A673 (cell line): ENCODE measurements at regions not wholly inside any gene's neighbourhood (a gene's known extent, or its start where the extent isn't known, plus 50 kb on each side); places are given as distances from the start of the nearest gene placed in this dataset.

ENCODE experiments used
- BruUV-seq: library from RNA; stranded (reverse); fragments of 400-500 nt; replicated peaks from 2 replicates; lab custom pipeline; 2021; lab: Mats Ljungman, UMichigan
- CTCF ChIA-PET: fragments of 300-600 bp; sonication (Branson Sonifier 250); formaldehyde crosslinking; loops from one replicate; lab custom pipeline; 2022; ENCODE audit warnings: antibody characterized with exemption; lab: Charles Lee
- POLR2A ChIA-PET: fragments of 300-600 bp; sonication (Branson Sonifier 250); formaldehyde crosslinking; loops from one replicate; lab custom pipeline; 2022; ENCODE audit warnings: antibody characterized with exemption; ENCODE audit not compliant: low non-redundant PET; lab: Charles Lee
- DNase-seq: peaks from one replicate; pipeline ENCODE4 v3.0.0-alpha.2; 2015; ENCODE audit warnings: low spot score
- H3K27ac ChIP-seq: fragments of 200-600 bp; sonication (generic); 2 replicates; pipeline ENCODE4 v1.5.1; 2016; ENCODE audit warnings: mixed run types, low read depth, mild to moderate bottlenecking, mixed read lengths, antibody characterized with exemption, low read length; ENCODE audit not compliant: poor library complexity, severe bottlenecking
- H3K27me3 ChIP-seq: fragments of 200-600 bp; sonication (generic); replicated peaks from 2 replicates; pipeline ENCODE4 v1.6.1; 2017; ENCODE audit warnings: mixed run types, low read depth, mild to moderate bottlenecking, mixed read lengths, antibody characterized with exemption, low read length; ENCODE audit not compliant: insufficient read depth, poor library complexity
- H3K36me3 ChIP-seq: fragments of 200-600 bp; sonication (generic); 2 replicates; pipeline ENCODE4 v1.6.1; 2016; ENCODE audit warnings: mixed run types, mild to moderate bottlenecking, mixed read lengths, antibody characterized with exemption, low read length; ENCODE audit not compliant: insufficient read depth, poor library complexity, severe bottlenecking
- H3K4me1 ChIP-seq: fragments of 200-600 bp; sonication (generic); 2 replicates; pipeline ENCODE4 v1.6.1; 2017; ENCODE audit warnings: mixed run types, mild to moderate bottlenecking, mixed read lengths, antibody characterized with exemption, low read length; ENCODE audit not compliant: insufficient read depth, poor library complexity, severe bottlenecking
- H3K4me3 ChIP-seq: fragments of 200-600 bp; sonication (generic); 2 replicates; pipeline ENCODE4 v1.5.1; 2016; ENCODE audit warnings: low read depth, mixed run types, mild to moderate bottlenecking, mixed read lengths, low read length; ENCODE audit not compliant: poor library complexity, severe bottlenecking
- H3K9me3 ChIP-seq: fragments of 200-600 bp; sonication (generic); 2 replicates; pipeline ENCODE4 v1.6.1; 2016; ENCODE audit warnings: mixed run types, low read depth, mild to moderate bottlenecking, mixed read lengths, antibody characterized with exemption, low read length; ENCODE audit not compliant: poor library complexity, severe bottlenecking
- EZH2 ChIP-seq: fragments of 200-600 bp; sonication (generic); IDR thresholded peaks from 2 replicates; pipeline ENCODE4 v1.6.1; 2017; ENCODE audit warnings: borderline replicate concordance, low read depth, mild to moderate bottlenecking, mixed read lengths, antibody characterized with exemption, low read length; ENCODE audit not compliant: poor library complexity, severe bottlenecking
- intact Hi-C: fragments of 100-400 bp; cut with micrococcal nuclease; formaldehyde crosslinking; loops from one replicate; pipeline ENCODE4 v1.10.0; 2022; ENCODE audit not compliant: unreplicated experiment
- TF ChIP-seq, protein P1 (sequence below): fragments of 300-800, 200-600 bp; sonication (generic); conservative IDR thresholded peaks from 2 replicates; pipeline ENCODE4 v1.5.1; 2017; ENCODE audit warnings: low read depth, mild to moderate bottlenecking, antibody characterized with exemption, low read length, moderate library complexity, mixed read lengths

DNA sequence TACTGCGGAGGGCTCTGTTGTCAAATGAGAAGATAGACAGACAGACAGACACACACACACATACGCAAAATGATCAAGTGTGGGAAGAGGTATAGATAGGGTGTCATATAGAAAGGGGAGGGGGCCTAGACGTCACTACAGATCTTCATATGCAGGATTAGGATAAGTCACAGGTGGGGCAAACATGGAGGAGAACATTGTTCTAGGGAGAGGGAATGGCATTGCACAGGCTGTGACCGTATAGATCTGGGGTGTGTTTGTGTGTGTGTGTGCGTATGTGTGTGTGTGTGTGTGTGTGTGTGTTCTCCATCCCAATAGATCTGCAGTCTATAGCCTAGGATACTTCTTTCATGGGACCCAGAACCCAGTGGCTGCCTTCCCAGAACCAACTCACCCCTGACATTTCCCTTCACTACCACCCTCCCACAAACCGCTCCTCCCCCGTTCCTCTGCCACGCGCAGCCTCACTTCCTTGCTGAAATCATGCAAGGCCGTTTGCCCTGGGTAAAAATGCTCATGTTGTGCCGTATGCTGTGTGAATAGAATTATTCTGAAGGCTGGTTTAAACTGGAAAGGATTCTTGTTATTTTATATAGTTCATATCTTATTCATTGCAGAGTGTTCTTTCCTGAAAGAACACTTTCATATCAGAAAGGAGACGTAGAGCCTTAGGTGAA is 50.5 kb upstream of the CCL1 start:
- Histone ChIP-seq H3K27ac (no peak overlapping the region), H3K36me3 (no peaks in the 10 kb centered on the region), H3K4me1 (no peaks in the 10 kb centered on the region), H3K27me3 (peaks cover 6% of the 10 kb centered on the region), H3K4me3 (no peak overlapping the region), H3K9me3 (no peaks in the 10 kb centered on the region)
- DNase-seq, result no peak
- TF ChIP-seq EZH2, result no peak
- TF ChIP-seq, protein P1, sequence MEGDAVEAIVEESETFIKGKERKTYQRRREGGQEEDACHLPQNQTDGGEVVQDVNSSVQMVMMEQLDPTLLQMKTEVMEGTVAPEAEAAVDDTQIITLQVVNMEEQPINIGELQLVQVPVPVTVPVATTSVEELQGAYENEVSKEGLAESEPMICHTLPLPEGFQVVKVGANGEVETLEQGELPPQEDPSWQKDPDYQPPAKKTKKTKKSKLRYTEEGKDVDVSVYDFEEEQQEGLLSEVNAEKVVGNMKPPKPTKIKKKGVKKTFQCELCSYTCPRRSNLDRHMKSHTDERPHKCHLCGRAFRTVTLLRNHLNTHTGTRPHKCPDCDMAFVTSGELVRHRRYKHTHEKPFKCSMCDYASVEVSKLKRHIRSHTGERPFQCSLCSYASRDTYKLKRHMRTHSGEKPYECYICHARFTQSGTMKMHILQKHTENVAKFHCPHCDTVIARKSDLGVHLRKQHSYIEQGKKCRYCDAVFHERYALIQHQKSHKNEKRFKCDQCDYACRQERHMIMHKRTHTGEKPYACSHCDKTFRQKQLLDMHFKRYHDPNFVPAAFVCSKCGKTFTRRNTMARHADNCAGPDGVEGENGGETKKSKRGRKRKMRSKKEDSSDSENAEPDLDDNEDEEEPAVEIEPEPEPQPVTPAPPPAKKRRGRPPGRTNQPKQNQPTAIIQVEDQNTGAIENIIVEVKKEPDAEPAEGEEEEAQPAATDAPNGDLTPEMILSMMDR, result no peak
- POLR2A ChIA-PET, result no interaction called here
- intact Hi-C loops, result no loop called here
- no TSS peak for BruUV-seq
- CTCF ChIA-PET, result no interaction called here

DNA sequence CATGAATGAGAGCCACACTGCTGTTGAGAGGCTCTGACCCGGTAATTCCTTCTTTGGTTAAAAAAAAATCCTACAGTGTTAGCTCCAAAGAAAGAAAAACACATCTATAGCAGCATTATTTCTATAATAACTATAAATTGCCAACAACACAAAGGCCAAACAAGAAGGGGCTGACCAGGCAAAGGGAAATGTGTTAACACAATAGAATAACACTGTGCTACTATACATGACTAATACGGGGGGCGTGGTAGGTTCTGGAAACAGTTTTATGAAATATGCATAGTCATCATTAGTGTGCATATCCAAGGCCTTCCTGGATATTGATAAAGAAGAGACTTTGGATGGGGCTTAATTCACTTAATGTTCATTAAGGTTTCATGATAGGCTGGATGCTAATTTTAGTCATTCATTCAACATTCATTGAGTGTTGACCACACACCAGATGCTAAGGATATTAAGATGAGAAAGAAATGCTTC is 50.0 kb upstream of the CCL1 start:
- H3K27ac ChIP-seq, result no peak overlapping the region
- peaks cover 6% of the 10 kb centered on the region for H3K27me3 ChIP-seq
- TF ChIP-seq, protein P1, result no peak
- no peak for TF ChIP-seq EZH2
- POLR2A ChIA-PET, result no interaction called here
- no peaks in the 10 kb centered on the region for H3K36me3 ChIP-seq
- intact Hi-C loops, result no loop called here
- no peak for DNase-seq
- H3K4me3 ChIP-seq, result no peak overlapping the region
- H3K9me3 ChIP-seq, result no peaks in the 10 kb centered on the region
- no TSS peak for BruUV-seq
- no peaks in the 10 kb centered on the region for H3K4me1 ChIP-seq
- CTCF ChIA-PET, result no interaction called here
